GM18511 (cell line): ENCODE measurements at regions not wholly inside any gene's neighbourhood (a gene's known extent, or its start where the extent isn't known, plus 50 kb on each side); places are given as distances from the start of the nearest gene placed in this dataset.
"Not testable (repeated sequence)": the region's sequence is repeated elsewhere in the genome, so short reads cannot be mapped to it uniquely, and the experiment has no call there.

ENCODE experiments used
- ATAC-seq: cut with Tn5 transposase; IDR thresholded peaks from one replicate; pipeline ENCODE4 v1.9.1; 2021; ENCODE audit warnings: mild to moderate bottlenecking, moderate library complexity; ENCODE audit not compliant: unreplicated experiment

DNA sequence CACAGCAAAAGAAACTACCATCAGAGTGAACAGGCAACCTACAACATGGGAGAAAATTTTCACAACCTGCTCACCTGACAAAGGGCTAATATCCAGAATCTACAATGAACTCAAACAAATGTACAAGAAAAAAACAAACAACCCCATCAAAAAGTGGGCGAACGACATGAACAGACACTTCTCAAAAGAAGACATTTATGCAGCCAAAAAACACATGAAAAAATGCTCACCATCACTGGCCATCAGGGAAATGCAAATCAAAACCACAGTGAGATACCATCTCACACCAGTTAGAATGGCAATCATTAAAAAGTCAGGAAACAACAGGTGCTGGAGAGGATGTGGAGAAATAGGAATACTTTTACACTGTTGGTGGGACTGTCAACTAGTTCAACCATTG, 207.8 kb downstream of the USP6NL start:
- not testable (repeated sequence) for ATAC-seq

DNA sequence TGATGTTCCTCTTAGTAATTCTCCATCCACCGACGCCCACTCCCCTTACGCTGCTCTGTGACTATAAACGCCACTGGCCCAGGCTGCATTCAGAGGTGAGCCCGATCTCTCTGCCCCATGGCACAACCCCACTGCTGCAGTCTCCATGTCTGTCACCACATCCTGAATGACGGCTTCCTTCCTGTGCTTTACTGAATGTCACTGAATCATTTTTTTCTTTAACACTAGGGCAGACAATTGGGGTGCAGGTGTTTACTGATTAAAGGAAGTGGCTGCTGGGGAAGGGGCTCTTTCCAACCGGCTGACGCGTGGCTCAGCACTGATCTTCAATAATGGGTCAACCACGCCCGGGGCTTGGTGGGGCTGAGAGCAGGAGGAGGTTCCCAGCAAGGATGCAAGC, 208.3 kb downstream of the USP6NL start:
- peak; percentile 72 for ATAC-seq

DNA sequence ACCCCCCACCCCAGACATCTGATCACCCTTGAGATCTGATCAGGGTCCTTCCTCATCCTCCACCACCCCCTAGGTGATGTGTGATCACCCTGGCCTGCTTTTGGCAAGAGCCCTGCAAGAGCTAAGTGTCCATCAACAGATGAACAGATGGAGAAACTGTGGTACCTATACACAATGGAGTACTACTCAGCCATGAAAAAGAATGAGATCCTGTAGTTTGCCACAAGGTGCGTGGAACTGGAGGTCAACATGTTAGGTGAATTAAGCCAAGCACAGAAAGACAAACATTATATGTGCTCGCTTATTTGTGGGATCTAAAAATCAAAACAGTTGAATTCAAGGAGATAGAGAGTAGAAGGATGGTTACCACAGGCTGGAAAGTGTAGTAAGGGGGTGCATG, 209.1 kb downstream of the USP6NL start:
- ATAC-seq: no peak

DNA sequence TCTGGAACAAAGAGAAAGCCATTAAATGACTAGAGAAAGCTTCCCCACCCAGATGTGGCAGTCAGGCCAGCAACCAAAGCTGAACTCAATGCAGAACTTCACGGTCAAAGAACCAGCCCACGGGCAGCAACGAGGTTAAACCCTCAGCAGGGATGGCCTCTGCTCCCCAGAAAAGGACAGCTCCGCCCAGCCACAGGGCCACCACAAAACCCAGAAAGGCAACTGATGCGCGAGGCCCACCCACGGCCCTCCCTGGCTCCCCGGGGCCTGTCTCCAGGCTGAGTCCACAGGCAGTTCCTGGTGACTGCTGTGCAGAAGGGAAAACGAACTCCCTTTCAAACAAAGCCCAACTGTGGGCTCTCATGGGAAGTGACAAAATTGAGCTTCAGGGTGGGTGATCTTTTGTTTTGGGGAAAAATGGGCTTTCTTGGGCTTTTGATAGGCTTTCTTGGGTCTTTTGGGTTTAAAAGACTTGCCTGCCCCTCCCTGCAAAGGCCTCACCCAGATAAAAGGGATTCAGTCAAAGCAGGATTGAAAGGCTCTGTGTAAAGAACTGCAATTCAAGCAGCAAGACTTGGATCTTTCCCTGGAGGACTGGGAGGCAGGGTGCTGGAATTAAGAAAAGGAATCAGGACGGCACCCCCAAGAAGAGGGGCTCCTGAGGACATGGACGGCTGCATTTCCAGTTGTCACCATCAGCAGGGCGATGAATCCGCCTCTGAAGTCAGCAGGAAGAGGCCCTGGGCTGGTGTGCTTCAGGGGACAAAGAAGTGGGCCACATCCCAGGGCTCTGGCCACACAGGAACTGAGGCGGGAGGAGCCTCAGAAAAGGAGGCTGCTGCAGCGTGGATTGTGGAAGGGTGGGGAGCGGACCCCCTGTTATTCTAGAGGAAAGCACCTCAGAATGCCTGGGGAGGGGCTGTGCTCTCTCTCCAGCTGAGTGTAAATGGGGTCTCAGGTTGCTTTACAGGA, 209.9 kb downstream of the USP6NL start:
- no peak for ATAC-seq

DNA sequence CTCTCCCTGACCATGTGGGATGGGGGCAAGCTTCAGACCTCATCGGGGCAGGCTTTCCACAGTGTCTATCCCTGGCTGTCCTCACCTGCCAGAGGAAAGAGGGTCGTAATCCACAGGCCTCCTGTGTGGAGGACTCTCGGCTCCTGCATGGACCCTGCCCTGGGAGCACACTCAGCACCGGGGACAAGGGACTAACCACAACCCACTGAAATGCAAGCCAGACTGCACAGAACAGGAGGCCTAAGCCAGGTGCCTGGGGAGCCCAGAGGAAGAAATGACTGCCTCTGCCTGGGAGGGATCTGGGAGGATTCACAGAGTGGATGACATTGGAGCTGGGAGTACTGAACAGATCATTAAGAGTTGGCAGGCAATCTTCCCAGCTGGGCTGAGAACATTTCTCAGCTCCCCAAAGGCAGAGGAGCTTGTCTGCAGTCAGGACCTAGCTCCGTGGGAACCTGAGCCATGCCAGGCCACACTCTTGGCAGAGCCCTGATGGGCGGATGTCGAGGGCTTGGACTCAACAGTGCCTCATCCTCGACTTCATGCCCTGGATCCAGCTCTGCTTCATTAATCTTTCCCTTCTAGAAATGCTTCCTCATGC, 213.4 kb downstream of the USP6NL start:
- no peak for ATAC-seq

DNA sequence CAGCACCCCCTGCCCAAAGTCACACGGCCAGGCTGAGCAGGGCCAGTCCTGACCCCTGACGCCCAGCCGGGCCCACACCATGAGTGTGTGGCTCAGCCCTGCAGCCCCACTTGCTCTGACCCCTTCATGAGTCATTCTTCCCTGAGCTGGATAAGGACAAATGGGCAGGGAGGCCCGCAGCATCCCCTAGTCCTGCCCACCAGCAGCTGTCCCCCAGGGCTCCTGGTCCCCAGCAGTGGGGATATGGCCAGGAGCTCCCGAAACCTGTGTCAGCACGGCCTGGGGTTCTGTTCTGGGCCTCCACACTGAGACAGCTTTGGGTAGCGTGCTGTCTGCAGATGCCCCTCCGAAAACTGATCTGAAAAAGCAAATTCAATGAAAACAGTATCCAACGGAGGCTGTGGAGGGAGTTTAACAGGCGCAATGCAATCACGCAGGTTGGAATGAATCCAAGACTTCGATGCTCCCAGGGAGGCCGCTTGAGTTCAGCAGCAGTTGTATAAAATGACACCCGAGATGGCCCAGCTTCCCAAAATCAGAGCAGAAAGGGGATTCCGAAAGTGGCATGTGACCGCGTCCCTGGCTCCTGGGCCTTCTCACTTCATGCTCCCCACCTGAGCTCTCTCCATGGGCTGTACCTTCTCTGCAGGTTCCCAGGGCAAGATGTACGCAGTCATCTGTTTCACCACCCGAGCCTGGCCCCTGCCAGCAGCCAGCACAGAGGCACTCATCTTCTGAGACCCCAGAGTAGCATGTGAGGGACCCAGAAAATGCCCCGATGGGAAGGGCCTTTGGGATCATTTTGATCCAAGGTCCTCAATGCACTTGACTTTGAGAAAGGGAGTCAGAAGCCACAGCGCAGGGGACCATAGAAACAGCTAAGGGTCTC, 214.1 kb downstream of the USP6NL start:
- no peak for ATAC-seq

DNA sequence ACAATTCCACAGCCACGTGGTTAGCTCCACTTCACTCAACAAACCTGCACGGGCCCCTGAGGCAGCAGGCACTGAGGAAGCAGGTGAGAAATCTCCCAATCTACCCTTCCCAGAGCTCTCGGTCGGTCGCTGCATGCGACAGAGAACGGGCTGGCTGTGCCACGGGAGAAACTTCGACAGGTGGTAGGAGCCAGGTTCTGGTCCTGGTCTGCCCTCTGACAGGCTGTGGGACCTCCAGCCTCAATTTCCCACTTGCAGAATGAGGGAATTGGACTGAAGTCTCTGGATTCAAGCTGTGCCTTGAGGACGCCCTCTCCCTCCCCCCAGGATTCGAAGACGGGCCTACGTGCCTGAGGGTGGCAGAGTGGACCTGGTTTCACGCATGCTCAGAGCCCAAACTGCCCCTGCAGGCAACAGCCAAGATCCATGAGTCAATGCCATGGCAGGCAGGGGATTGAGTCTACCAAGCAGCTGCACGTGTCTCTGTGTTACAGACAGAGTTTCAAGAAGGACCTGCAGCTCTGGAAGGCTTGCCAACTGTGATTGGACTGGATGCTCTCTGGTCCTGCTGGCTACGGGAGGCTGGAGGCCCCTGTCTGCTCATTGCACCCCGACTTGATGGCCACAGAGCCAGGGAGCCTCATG, 215.0 kb downstream of the USP6NL start:
- no peak for ATAC-seq

DNA sequence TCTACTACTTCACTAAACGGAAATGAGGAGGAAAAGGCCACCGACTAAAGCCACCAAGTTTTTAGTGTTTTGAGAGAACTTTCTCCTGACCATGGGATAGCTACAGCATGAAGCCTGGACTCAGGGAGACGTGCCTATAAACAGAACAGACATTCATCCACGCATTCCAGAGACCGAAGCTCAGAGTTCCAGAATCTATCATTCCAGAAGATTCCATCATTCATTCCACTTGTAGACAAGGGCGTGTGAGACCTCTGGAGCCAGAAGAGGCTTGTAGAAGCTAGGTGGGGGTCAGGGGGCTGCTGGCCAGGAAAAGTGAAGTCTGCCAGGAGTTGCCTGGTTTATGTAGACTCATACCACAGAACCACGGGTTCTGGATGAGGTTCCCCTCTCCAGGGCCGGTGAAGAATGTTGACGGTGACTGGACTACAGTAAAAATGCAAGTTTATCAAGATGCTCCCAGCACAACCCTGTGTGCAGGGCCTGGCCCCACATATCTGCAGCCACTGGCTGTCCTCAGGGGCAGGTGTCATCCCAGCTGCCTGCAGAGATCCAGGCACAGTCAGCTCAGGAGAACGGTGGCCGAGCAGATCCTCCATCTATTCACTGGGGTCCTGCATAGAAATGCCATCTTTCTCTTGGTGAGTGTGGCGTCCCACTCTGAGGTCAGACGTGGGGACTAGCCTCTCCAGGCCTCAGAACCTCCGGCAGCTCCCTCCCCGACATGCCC, 215.7 kb downstream of the USP6NL start:
- no peak for ATAC-seq

DNA sequence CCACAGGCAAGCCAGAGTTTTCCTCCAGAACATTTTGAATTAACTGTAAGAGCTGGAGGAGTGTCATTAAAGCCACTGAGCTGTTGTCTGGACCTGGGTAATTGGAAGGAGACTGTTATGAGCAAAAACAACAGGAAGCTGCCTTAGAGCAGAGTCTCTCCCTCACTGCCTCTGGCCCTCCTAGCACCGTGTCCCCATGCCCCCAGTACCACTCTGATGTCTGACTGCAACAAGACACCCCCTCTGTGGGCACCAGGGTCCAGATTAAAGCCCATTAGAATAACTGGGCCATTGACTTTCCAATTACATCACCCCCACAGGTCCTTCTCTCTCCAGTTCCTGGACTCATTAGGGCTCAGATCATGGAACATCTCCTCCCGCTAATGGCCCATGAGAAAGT, 216.3 kb downstream of the USP6NL start:
- ATAC-seq: no peak

DNA sequence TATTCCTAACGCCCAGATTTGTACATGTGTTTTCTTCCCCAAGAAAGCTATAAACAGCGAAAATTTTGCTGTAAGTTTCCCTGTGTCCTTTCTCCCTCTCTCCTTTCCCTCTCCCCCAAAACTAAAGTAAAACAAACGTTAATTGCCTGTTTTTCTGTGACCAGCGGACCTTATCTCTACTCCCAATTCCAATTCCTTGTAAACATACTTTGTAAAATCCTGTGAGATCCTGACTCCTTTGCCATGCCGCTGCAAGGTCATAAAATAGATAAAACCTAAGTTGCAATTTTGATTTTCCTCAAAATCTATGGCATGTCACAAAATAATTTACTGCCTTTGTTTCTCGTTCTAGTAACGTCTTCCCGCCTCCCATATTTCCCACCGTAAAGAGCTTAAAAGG, 217.6 kb downstream of the USP6NL start:
- no peak for ATAC-seq

DNA sequence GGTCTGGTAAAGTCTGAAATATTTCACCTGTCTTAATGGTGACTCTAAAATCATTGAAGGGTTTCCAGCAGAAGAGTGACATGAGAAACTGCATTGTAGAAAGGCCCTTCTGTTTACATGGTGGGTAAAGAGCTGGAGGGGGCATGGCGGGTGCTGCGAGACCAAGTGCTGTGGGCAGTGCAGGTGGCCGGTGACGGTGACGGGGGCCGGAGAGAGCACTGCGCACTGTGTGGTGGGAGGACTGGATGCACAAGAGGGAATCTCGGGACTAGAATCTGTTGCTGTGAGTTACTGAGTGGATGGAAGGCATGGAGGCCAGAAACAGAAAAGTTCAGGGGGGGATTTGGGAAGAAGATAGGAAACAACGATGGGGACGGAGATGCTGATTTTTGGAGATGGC, 218.7 kb downstream of the USP6NL start:
- no peak for ATAC-seq

DNA sequence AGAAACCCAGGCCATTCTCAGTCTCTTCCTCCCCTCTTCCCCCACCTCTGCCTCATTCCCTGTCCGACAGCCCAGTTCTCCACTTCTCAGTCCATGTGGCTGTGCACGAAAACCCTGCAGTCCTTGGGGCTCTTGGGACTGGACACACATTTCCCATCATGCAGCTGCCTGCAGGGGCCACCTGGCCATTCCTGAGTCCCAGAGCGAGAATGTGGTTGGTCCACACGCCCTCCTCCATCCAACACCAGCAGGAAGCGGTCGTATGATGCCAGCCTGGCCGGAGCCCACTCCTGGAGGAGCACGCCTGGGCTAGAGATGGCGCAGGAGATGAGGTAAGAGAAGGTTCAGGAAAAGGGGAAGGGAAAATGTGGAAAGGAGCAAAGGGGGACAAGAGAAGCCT, 222.5 kb downstream of the USP6NL start:
- no peak for ATAC-seq

DNA sequence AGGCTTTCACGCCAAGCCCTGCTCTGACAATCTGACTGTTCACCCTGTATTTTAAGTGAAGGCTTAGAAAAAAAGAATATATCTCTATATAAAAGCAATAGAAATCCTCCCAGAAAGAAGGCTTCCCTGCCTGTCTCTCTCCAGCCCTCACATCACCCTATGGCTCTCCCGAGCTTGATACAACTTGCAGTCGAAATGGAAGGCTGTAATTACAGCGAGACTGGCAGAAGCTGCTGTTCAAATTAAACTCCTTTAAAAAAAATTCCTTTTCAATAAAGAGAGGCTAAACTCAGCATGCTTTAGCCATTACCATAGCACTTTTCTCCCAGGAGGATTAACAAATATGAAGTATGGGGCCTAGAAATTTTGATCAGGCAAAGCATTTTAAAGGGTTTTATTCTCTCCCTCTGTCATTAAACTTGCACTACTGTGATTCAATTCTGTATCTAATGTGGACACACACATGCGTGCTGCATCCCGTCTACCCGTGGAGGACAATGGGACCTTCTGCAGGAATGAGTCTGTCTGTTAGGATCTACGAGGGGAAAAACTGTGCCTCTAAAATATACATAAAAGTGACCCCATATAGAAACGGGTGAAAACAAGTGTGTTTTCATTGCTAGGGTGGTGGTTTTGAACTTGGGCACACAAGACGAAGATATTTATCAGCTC, 223.8 kb downstream of the USP6NL start:
- ATAC-seq: no peak

DNA sequence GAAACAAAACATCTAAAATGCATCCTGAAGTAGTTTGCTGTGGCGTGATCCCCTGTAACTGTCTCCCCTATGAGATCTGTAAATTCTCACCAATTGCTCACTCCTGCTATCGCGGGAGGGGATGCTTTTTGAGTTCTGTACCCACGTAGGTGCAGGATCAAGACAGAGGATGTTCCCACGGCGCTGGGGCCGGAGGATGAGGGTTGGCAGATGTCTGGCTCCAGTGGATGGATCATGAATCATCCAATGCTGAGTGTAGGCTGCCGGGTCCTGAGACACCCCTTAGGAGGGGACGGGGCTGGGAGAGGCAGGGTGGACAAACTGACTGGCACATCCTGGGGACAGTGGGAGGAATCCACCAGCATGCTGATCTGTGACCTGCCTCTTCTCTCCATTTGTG, 224.4 kb downstream of the USP6NL start:
- ATAC-seq: no peak
